ENCODE measurements at regions not wholly inside any gene's neighbourhood (a gene's known extent, or its start where the extent isn't known, plus 50 kb on each side); places are given as distances from the start of the nearest gene placed in this dataset.
"Not testable (repeated sequence)": the region's sequence is repeated elsewhere in the genome, so short reads cannot be mapped to it uniquely, and the experiment has no call there.

DNA sequence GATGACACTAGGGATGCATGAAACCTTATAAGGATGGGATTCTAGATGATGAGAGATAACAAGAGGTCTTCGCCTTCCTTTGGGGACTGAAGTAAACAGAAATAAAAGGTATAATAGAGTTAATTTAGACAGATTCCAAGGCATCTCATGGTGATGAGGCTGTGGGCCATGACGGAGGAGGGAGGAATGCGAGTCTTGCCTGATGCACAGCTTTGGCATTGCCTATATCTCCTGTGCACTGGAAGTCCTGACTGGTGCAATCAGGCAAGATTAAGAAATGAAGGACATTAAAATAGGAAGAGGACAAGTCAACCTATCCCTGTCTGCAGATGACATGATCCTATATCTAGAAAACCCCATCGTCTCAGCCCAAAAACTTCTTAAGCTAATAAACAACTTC lies 526.4 kb upstream of the LMO3 start:
- DNase-seq (ENCODE audit: low read depth in 2 of 3, low spot score in 2 of 3), result no peak

DNA sequence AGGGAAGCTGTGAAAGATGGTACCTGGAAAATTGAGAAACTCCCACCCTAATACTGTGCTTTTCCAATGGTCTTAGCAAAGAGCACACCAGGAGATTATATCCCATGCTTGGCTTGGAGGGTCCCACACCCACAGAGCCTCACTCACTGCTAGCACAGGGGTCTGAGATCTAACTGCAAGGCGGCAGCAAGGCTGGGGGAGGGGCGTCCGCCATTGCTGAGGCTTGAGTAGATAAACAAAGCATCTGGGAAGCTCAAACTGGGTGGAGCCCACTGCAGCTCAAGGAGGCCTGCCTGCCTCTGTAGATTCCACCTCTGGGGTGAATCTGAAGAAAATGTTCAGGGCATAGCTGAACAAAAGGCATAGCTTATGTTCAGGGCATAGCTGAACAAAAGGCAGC lies 510.6 kb upstream of the LMO3 start:
- not testable (repeated sequence) for DNase-seq (ENCODE audit: low read depth in 2 of 3, low spot score in 2 of 3)

DNA sequence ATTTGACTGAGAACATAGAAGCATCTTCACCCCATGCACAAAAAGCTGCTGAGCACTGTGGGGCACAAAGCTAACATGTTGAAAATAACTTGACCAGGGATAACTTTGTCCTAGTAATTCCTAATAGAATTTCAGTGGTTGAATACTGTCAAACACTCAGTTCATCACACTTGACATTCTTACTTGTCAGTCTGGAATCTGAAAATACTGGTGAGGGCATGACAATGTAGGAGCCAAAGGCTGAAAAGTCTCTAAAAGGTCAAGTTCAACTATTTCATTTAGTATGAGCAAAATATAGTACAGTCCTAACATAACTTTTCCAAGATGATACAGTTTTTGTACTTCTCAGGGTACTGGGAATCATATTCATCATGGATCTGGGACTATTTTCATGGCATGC lies 504.4 kb upstream of the LMO3 start:
- DNase-seq (ENCODE audit: low read depth in 2 of 3, low spot score in 2 of 3), result no peak

DNA sequence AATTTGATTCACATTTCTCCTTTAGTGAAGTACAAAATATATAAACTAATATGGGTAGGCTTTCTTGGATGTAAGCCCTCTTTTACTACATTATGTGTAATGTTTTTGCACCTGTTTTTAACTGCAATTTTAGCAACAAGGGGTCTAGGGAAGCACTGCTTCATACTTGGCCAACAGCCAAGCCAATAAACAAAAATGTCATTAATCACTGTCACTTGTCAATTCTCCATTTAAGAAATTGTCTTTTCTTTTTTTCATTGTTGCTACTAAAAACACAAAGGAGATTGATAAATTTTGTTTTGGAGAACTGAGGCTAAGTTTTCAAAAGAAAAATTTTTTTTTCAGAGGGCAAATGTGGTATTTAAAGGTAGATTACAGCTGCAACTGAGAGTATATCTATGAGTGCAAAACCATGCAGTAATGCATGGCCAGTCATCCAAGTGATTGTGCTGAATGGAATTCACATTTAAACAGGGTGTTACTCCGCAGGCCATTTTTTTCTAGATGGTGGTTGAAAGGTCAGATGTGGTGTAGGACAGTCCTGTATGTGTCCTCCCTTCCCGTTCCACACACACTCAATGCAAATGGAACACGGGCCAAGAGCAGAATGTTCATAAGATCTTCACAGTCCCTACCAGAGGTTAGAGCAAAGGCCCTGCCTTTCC lies 503.0 kb upstream of the LMO3 start:
- DNase-seq (ENCODE audit: low read depth in 2 of 3, low spot score in 2 of 3), result no peak

DNA sequence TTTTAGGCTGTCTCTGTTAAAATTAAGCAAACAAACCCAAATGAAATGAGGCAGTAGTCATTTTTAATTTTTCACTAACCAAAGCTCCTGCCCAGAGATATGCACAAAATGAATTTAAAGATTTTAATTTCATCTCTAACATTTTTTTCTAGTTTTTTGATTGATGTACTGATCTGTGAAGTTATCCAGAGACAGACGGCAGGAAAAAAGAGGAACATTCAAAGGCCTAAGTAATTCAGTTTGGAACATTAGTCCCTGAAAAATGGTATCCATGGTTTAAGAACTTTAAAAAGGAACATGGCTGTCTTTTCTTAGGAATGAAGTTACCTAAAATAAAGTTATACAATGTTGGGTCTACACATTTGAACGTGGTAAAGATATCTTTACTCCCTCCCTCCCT lies 498.8 kb upstream of the LMO3 start:
- no peak for DNase-seq (ENCODE audit: low read depth in 2 of 3, low spot score in 2 of 3)

DNA sequence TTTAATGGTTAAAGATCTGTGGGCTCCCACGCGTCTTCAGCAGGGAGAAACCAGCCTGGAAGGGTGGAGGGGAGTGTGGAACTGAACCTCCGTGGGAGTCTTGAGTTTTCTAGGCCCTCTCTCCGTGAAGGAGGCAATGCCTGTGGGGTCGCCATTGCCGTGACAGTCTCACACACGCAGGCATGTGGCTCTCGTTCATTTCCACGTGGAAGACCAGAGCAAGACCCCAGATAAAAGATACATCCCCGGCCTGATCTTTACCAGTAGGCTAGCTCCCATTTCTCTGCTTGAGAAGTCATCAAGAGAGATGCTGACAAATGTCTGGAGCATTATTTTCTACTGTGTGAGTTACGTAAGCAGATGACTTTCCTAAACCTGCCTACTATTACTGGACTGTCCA lies 491.7 kb upstream of the LMO3 start:
- DNase-seq (ENCODE audit: low read depth in 2 of 3, low spot score in 2 of 3), result no peak

DNA sequence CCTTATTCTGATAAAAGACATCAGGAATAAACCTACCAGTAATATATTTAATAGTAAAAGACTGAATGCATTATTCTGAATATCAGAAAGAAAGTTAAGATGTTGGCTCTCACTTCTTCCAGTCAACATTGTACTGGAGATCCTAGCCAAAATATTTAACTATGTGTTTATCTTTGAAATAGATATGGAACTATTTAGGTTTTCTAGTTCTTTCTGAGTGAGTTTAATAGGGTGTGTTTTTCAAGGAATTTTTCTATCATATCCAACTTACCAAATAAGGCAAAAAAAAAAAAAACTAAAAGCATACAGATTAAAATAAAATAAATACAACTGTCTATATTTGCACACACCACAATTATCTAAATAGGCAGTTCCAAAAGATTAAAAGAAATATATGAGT lies 478.9 kb upstream of the LMO3 start:
- DNase-seq (ENCODE audit: low read depth in 2 of 3, low spot score in 2 of 3), result no peak

DNA sequence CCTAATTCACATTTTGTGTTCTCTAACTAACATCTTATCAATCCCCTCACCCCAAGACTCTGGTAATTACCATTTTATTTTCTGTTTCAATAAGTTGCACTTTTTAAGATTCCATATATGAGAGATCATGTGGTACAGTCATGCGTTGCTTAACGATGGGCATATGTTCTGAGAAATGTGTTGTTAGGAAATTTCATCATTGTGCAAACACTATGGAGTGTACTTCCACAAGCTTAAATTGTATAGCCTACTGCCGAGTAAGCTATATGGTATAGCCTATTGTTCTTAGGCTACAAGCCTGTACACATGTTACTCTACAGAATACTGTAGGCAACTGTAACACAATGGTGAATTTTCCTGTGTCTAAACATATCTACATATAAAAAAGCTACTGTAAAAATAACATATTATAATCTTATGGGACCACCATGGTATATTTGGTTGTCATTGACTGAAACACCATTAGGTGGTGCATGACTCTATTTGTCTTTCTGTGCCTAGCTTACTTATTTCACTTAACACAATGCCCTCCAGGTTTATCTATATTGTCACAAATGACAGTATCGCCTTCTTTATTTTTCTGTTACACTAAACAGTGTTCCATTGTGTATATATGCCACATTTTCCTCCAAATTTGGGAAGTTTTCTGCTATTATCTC lies 473.4 kb upstream of the LMO3 start:
- no peak for DNase-seq (ENCODE audit: low read depth in 2 of 3, low spot score in 2 of 3)

DNA sequence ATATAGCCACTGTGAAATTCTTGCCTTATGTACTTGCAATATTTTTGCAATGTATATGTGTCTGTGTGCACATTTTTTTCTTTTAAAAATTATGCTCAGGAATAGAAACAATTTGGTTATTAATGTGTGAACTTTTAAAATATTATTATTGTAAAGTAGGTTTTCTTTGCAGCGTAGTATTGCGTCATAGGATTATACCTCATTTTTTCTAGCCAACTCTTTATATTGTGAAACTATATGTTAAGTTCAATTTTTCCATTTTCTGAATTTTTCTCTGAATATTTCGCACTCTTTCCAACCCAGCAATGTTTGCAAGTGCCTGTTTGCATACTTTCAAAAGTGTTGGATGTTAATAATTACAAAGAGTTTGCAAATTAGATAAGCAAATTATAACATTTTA lies 471.6 kb upstream of the LMO3 start:
- DNase-seq (ENCODE audit: low read depth in 2 of 3, low spot score in 2 of 3), result no peak

DNA sequence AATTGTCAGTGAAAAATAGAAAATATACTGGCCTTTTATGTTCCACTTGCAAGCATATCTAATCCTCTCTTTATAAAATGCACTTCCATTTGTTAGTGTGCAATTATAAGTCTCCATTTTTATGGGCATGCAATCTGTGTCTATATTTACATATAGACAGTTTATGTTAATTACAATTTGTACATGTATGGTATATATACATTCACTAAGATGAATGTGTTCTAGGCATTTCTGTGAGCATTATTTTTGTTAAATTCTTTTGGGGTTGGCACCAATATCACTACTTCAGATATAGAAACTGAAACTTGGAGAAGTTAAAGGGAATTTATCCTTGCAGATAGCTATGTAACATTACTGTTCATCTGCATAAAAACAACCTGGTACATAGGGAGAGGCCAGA lies 470.8 kb upstream of the LMO3 start:
- DNase-seq (ENCODE audit: low read depth in 2 of 3, low spot score in 2 of 3), result no peak

DNA sequence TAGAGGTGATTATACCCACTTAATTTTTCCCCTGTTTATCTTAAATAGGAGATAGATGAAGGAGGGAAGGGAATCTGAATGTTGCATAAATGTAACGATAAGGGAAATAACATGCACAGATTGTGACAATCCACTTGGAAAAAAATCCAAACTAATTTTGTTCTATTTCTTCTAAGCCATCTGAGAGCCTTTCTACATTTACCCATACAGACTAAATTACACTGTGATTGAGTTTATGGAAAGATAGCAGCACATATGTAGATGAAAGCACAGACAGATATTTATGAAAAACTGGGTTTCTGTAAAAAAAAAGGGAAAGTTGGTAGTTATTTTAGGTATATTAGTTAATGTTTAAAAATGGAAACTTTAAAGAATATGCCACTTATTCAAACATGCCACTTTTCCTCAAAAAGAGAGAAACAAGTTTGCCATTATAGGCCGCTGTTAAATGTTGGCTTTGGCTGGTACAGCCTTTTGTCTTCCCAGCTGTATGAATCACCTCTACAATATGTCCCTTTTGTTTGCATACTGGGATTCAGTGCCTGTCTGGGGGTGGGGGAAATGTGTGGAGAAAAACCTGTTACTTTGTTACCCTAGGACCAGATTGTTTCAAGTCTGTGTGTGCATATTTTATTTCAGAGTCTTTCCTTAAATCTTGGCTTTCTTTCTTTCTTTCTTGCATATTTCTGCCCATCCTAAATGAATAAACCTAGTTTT lies 470.2 kb upstream of the LMO3 start:
- DNase-seq (ENCODE audit: low read depth in 2 of 3, low spot score in 2 of 3), result no peak

DNA sequence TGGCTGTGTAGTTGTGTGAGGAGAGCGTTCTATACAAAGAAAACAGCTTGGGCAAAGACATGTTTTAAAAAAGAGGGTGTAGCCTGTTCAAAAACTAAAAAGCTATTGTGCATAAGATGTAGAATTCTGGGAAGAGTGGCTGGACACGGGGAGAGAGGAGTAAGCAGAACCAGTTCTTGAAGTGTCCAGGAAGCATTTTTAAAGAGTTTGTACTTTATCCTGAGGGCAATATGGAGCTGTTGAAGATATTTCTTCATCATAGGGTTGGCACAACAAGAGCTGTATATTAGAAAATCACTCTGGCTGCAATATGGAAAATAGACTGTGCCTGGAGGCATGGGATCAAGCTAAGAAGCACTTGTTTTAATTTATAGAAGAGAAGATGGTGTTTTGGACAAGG lies 458.9 kb upstream of the LMO3 start:
- no peak for DNase-seq (ENCODE audit: low read depth in 2 of 3, low spot score in 2 of 3)

DNA sequence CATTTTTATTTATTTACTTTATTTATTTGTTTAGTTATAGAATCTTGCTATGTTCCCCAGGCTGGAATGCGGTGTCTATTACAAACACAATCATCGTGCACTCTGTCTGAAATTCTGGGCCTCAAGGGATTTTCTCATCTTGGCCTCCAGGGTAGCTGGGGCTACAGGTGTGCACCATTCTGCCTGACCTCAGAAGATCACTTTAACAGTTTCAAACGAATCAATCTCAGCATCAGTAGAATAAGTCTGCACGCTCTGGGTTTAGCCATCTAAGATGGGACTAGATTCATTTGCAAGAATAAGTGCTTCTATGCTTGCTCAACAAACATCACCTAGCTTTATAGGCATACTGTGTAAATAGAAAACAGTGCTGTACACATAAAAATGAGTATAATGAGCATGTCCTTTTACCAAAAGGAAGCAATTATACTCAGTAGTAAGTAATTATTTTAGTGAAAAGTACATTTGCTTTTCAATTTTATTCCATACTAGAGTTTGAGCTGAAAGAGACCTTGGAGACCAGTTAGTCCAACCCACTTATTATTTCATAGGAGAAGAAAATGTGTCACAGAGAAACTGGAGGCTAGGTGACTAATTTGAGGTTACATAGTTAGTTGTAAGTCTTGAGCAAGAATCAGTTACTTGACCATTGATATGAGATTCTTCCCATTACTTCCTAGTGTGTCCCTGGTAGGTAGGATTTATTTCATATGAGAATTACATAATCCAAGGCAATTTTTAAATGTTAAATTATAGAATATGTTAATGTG lies 456.5 kb upstream of the LMO3 start:
- DNase-seq (ENCODE audit: low read depth in 2 of 3, low spot score in 2 of 3), result no peak

DNA sequence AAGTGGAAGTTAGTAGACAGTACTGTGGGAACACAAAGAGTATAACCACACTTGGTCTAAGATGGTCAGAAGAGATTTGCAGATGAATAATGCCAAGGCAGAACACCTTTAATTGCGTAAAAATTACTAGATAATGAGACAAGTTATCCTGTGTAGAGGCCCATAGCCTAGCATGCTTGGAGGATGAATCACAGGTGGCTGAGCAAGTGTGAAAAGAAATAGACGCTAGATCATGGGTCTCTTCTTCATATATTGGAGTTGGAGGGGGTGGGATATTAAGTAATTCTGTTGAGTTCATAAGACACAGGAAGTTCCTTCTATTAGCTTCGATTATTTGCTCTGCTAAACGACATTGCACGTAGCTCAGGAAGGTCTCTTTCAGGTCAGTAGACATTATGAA lies 454.3 kb upstream of the LMO3 start:
- no peak for DNase-seq (ENCODE audit: low read depth in 2 of 3, low spot score in 2 of 3)

DNA sequence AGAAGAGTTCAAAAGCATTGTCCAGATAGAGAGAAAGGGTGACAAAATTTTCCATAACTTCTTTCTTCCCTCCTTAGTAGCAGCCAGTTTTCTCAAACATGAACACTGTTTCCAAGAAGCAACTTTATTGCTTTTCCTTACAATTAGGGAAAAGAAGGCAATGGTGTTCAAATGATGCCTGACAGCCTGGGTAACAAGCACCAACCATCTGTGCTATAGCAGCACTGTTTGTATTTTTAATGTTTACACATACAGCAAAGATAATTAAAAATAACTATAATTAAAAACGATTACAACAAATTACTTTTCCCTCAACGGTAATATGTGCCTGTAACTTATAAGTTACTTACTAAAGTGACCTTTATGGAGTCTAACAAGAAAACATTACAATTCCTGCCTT lies 450.6 kb upstream of the LMO3 start:
- DNase-seq (ENCODE audit: low read depth in 2 of 3, low spot score in 2 of 3), result no peak

DNA sequence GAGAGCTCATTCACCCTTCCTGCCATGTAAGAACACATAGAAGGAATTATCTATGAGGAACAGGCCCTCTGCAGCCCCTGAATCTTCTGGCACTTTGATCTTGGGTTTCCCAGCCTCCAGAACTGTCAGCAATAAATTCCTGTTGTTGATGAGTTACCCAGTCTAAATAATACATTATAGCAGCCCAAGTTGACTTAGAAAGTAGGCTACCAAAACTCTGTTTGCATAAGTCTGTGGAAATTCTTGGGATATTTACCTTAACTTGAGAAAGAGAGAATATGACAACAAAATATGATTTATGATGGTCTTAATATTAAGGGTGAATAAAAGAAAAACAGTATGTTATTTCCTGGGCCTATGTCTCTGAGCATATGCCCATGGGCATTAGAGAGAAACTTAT lies 433.0 kb upstream of the LMO3 start:
- DNase-seq (ENCODE audit: low read depth in 2 of 3, low spot score in 2 of 3), result no peak

DNA sequence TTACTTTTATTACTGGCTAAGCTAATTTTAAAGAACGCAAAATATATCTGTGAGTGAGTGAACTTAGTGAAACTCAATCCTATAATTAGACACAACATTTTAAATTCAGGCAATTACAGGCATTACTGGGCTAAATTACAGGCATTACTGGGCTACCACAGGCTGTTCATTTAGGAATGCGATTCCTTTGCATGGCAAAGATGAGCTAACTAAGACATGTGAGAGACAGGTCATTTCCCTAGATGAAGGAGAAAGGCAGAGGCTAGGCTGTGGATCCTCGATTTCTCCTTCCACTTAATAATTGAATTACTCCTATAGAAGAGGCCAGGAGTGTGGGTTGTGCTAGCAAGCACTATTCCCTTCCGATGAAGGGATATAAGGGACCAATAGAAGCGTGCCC lies 429.4 kb upstream of the LMO3 start:
- no peak for DNase-seq (ENCODE audit: low read depth in 2 of 3, low spot score in 2 of 3)

DNA sequence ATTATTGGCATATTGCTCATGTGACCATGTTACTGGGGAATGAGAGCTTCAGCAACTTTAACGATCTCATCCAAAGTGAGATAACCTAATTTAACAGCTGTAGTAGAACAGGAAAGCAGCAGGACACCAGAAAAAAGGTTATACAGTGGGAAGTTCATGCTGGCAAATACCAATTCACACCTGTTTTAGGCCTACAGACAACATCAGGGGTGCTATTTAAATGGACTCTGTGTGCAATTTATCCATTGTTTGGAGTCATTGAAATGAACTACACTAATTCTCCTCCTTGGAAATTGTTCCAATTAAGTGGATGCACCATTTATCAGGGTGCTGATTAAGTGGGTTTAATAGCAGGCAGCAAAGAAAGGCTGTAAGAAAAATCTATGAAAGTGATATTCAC lies 424.4 kb upstream of the LMO3 start:
- DNase-seq (ENCODE audit: low read depth in 2 of 3, low spot score in 2 of 3), result no peak

DNA sequence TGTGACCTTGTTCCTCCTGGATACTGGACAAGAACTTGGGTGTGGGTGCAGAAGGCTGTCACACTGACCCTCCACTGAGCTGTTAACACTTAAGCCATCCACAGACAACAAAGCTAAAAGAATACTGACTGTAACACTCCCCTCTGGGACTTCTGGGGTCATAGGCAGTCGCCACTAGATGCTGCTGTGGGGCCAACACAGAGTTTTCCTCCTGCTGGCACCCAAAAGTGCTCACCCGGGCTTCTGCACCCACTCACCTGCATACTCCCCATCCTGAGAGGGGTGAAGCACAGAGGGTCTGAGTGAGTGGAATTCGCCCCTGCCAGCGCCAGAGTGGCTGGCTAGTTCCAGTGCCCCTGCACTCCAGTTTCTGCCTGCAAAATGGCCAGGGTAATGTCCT lies 422.4 kb upstream of the LMO3 start:
- no peak for DNase-seq (ENCODE audit: low read depth in 2 of 3, low spot score in 2 of 3)

DNA sequence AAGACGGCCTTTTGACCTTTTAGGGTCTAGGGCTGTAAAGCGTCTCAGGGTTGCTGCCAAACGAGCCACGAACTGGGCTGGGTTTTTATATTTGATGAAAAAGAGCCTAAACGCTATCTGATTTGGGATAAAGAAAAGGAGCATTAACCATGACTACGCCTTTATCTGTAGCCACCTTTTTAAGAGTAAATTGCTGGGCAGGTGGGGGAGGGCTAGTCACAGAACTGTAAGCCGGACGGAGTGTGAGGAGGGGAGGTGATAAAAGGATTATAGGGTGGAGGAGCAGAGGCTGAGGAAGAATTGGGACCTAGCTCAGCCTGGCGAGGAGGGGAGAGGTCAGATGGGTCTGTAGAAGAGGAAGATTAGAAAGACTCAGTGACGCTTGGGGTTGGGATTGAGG lies 419.5 kb upstream of the LMO3 start:
- not testable (repeated sequence) for DNase-seq (ENCODE audit: low read depth in 2 of 3, low spot score in 2 of 3)

DNA sequence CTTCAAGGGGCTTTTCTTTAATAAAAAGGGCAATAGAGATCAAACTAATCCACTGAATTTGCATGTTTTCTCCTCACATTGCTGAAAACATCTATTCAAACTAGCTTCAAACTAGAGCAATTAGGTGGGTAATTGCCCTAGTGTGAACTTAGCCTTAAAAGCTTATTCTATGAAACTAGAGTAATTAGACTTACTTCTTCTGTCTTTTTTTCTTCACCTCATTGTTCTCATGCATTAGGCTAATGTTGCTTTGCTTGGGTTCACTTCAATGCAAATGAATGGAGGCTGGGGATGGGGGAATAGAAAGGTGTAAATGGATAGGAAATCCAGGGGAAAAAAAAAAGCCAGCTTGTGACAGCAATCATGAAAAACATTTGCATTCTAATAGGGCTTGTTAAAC lies 414.8 kb upstream of the LMO3 start:
- no peak for DNase-seq (ENCODE audit: low read depth in 2 of 3, low spot score in 2 of 3)

DNA sequence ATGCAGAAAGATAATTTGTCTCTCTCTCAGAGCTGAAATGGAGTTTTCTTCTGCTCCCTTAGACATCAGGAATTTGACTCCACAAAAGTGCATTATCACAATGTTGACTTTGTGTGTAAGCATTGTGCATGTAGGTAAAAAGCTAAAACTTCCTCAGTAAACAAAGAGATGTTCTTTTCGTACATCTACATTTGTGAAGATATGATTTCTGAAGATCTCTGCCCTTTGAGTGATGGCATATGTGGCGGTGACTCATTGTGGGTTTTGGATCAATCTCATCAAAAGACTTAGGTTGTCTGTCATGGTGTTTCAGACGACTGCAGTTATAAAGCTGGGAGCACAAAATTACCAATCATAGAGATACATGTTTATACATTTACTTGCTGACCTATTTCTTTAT lies 411.4 kb upstream of the LMO3 start:
- DNase-seq (ENCODE audit: low read depth in 2 of 3, low spot score in 2 of 3), result no peak
